HG03575 (cell line): ENCODE measurements at regions not wholly inside any gene's neighbourhood (a gene's known extent, or its start where the extent isn't known, plus 50 kb on each side); places are given as distances from the start of the nearest gene placed in this dataset.
"Not testable (repeated sequence)": the region's sequence is repeated elsewhere in the genome, so short reads cannot be mapped to it uniquely, and the experiment has no call there.

Experiments
- ATAC-seq: cut with Tn5 transposase; IDR thresholded peaks from one replicate; pipeline ENCODE4 v1.9.1; 2021; ENCODE audit not compliant: unreplicated experiment, insufficient number of reproducible peaks, low FRiP score; ENCODE audit errors: extremely low read depth

DNA sequence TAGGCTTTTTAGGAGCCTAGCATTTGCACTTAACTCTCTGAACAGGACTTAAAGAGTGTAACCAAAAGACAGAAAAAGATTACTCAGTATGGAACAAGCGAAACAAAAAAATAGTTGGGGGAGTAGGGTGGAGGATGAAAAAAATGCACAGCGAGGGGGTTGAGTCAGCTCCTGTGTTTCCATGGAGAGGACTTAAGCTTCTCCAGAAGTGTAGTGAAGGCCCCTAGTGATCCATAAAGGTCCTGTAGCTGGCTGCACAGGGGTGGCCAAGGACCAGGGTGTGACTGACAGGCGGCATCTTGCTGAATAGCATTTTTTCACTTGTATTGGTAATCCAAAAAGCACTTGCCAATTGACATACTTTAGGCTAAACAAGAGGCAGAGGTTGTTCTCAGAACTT, 533.9 kb downstream of the RFPL4B start:
- ATAC-seq = no peak

DNA sequence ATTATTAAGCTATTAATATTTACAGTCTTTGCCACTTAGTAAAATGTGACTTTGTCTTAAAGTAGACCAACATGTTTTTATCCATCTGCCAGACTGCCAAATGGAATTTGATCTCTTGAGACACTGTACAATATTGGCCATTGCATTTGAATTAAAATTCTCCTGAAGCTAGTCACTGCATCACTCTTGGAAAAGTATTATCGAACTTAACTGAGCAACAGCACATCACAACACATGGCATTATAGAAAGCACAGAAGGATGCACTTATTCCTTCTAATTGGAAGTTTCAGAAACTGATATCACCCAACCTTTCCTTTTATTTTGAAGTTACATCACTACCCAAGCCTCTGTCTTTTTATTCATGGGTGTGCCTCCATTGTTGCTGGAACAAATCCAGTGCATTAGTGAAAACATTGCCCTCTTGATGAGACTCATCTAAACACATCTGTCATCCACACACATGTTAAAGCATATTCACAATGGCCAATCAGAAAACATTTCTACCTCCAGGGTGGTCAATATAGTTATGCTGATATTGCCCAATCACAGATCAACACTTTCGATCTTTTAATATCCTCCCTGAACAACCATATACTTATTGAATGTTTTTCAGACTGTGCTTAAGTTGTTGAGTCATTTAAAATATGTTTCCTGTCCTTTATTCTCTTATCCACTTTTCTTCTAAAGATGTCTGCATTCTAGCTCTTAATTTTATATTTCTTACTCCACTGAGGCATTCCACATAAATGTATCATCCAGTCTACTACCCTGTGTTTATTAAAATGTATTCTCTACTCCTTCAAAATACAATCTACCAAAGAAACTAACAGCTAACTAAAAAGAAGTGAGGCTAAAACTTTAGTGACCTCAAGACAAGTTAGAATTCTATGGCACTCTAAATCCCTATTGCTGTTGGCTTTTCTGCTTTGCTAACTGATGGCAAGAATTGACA, 535.0 kb downstream of the RFPL4B start:
- no peak for ATAC-seq

DNA sequence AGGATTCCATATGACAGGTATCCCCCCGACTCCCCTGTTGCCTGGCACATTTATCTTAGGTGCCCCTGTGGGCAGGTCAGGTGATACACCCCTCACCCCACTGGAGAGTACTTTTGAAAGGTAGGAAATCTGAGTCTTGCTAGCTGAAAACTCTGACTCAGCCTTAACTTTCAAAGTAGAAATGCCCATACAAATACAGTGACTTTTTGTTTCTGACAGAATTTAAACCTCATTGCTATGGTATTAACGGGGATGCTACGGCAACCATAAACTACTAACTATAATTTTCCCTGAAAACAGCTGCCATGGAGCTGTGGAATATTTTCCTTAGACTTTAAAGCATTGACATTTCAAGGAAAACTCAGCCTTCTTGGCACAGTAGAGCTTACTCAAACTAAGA, 536.0 kb downstream of the RFPL4B start:
- no peak for ATAC-seq

DNA sequence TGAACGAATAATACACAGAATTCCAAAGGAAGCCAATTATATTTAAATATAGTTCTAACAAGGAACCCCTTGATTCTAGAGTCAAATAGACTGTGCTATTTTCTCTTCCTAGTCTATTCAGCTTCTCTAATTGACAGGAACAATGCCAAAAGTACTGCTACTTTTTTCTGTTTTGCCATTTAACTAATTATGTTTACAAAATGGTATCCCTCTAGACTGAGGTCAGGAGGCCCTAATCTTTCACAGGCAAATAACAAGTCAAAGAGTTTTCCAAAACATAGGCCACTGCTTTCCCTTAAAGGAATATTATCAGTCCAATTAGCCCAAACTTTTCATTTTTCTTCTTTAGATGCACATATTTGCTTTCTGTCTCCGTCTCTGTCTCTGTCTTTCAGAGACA, 539.3 kb downstream of the RFPL4B start:
- no peak for ATAC-seq

DNA sequence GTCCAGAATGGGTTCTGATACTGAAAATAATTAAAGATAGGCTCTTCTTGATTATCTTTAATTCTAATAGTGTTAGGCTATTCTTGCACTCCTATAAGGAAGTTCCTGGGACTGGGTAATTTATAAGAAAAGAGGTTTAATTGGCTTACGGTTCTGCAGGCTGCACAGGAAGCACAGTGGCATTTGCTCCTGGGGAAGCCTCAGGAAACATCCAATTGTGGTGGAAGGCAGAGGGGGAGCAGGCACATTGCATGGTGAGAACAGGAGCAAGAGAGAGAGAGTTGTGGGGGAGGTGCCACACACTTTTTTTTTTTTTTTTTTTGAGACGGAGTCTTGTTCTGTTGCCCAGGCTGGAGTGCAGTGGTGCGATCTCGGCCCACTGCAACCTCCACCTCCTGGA, 540.3 kb downstream of the RFPL4B start:
- not testable (repeated sequence) for ATAC-seq

DNA sequence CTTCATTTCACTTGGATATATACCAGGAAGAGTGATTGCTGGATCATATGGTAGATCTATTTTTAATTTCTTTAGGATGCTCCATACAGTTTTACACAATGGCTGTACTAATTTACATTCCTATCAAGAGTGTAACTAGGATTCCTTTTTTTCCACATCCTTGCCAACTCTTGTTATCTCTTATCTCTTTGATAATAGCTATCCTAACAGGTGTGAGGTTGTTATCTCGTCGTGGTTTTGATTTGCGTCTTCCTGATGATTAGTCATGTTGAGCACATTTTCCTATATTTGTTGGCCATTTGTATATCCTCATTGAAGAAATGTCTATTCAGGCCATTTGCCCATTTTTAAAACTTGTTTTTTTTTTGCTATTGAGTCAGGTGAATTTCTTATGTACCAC, 552.4 kb downstream of the RFPL4B start:
- ATAC-seq = no peak

DNA sequence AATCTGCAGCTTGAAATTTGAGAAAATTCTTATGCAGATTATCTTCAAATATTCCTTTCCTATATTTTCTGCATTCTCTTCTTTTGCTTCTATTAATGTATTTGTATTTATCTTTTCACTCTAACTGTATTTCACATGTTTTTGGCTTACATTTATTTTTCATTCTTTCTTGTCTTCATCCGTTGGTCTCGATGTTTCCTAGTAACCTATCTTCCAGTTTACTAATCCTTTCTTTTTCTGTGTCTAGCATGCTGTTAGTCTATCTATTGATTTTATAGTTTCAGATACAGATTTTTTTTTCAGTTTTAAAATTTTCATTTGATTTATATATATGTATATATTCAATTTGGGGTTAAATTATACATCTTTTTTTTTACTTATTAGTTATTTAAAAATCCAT, 556.2 kb downstream of the RFPL4B start:
- ATAC-seq = no peak

DNA sequence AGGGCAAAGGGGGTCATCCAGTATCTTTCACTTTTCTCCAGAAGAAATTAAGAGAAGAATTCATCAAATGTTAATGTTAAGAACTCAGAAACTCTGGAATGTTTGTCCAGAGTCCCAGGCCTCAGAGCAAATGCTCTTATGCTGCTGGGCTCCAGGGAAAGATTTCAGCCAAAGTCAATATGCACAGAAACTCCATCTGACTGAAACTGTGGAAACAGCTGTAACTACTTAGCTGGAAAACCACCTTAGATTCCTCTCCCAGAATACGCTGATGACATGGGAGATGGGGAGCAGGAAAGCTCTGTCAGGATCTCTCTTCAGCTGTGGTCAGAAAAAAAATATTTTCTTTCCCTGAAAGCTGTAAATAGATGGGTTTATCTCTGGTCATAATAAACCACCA, 559.6 kb downstream of the RFPL4B start:
- ATAC-seq = no peak

DNA sequence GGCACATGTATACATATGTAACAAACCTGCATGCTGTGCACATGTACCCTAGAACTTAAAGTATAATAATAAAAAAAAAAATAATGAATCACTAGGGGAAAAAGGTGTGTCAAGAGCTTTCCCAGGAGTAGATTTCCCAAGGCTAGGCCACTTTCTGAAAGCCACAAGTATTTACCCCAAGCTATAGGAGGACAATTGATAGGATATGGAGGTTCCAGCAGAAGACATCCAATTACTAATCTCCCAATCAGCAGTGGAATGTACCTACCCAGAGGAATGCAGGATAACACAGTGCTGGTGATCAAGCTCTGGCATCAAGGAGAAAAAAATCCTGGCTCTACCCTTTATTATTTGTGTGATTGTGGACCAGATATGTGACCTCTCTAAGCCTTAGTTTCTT, 562.7 kb downstream of the RFPL4B start:
- no peak for ATAC-seq

DNA sequence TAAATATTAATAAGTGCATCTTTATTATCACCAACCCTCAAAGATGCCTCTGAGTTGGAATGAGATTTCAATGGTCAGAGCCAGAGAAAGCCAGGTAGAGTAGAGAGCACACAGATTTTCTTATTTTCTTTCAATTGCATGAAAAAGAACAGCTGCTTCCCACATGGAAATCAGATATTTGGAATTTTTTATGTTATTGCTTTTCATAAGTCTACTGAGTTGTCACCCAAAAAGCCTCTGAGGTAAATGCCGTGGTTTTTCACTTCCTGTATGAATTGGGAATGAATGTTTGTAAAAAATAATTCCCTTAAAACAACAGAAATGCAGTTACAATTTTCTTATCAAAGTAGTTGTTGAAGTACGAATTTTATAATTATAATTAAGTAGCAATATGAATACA, 563.1 kb downstream of the RFPL4B start:
- ATAC-seq = no peak

DNA sequence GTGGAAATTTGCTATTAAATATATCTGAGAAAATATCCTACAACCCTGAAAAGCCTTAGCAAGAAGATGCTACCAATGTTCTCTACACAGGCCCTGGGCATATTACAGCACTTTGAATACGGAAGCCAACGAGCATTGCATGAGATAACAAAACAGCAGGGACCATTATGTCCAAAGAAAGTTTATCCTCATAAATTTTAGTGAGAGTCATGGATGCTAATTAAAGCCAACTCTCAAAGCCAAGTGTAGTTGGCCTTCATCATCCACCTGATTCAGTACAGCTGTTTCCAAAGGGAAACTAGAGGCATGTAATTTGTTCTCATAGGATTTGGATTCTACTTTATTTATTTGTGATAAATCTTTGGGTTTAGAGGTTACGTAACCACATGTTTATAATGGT, 564.8 kb downstream of the RFPL4B start:
- no peak for ATAC-seq

DNA sequence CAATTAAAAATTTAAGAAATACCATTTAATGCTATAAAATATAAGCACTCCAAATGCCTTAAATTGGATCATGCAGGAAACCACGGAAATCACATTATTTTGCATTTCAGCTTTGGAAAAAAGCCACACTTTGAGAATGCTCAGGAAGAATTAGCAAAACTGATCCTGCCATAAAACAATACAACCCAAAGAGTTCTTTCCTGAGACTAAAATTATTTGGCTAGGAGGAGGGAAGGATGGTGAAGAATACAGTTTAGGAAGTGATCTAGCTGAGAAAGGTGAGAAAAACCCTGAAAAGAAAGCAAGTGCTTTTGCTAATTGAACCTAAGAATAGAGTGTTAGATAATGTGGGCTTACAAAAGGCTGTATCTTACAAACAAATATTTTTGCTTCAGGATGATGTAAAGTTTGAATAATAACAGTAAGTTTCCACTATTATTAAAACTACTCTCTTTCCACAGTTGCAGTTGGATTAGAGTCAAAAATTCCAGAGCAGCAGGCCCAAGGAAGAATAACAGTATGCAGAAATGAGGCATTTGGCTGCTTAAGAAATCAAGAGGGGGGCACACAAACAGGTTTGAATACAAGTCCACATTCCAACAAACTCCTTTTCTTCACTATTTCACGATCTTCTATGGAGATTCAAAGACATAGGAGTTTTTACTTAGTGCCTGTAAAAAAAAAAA, 565.4 kb downstream of the RFPL4B start:
- no peak for ATAC-seq

DNA sequence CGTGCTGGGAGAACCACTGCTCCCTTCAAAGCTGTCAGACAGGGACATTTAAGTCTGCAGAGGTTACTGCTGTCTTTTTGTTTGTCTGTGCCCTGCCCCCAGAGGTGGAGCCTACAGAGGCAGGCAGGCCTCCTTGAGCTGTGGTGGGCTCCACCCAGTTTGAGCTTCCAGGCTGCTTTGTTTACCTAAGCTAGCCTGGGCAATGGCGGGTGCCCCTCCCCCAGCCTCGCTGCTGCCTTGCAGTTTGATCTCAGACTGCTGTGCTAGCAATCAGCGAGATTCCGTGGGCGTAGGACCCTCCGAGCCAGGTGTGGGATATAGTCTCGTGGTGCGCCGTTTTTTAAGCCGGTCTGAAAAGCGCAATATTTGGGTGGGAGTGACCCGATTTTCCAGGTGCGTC, 572.6 kb downstream of the RFPL4B start:
- not testable (repeated sequence) for ATAC-seq

DNA sequence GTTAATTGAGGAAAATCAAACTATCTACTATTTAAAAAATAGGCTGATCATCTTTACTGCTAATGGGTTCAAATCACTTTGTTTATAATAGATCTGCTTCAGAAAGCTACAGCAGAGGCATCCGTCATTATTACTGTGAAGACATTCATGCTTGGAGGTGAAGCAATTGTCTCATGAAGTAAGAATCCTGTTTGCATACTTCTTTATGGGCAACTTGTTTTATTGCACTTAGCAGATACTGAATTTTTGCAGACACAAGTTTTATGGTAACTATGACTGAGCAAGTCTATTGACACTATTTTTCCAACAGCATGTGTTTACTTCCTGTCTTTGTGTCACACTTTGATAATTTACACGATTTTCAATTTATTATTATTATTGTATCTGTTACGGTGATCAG, 573.9 kb downstream of the RFPL4B start:
- no peak for ATAC-seq

DNA sequence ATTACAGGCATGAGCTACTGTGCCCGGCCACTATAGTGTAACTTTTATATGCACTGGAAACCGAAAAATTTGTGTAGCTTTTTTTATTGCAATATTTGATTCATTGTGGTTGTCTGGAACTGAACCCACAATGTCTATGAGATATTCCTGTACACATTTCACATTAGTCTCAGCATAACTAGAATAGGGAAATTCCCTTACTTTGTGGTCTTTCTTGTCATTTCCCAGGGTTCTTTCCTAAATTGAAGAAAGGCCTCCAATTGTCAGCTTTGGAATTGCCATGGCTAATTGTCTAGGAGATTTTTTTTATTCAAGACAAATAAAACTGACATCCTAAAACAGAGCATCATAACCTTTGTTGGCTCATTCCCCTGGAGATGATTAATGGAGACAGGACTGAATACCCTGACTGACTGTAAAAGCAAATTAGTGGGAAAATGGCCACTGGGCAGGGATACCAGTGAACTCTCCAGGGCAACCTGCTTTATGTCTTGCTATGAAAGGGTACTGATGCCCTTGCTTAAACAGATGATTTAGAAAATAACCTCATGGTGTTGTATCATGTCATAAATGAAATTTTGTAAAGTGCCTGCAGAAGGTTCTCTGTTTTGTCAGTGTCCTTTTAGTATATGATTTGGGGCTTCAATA, 576.9 kb downstream of the RFPL4B start:
- ATAC-seq = no peak

DNA sequence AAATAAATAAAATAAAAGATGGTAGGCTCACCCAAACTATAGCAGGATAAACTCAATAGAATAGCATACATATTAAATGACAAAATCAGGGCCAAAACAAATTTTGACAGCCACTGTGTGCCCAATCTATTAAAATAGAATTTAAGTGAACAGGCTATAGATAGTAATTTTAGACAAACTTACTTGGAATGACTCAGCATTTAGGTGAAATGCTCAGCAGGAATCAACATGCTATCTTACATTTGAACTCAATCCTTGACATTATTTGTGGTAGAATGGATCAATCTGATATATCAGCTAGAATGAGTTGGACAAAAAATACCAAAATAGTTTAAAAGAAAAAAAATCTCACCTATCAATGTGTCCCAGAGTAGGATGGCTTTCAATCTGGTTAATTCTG, 578.6 kb downstream of the RFPL4B start:
- no peak for ATAC-seq

DNA sequence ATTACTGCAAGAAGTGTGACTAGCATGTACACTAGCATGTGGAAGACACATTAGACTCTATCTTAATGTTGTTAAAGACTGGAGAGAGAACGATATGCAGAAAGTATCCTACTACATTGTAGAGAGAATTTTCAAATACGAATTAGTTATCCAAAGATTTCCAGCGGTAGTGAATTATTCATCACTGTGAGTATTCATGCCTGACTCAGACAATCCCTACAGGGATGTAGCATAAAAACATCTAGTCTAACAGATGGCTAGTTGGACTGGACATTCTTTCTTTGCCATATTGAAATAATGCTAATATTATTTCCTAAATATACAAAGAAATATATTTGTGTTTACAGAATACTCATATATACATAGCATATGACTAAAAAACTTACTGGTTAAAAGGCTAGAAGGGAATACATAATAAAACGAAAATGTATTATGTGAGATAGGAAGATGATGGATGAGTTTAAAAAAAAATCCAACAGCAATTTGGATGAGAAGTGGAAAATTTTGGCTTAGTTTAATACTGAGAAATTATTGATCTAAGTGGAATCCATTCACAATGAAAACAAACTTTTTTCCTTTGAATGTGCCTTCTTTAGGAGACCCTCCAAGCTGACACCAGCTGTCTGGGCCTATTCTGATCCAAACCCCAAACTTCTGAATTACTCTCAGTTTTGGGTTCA, 580.7 kb downstream of the RFPL4B start:
- no peak for ATAC-seq

DNA sequence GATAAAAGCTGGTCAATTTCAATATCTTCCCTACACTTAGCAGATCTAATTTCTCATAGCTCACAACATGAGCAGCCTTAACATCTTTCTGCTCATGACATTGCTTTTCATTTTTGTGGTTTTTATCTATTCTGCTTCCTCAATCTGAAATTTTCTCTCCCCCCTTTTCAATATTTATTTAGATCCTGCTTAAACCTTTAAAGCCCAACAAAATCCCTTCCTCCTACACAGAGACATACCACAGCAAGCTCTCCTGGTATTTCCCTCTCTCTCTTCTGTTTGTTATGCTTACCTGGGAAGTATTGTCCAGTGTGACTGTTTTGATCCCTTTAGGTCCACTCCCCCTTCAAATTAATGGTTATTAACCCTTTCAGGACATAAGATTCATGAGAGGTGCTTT, 582.5 kb downstream of the RFPL4B start:
- ATAC-seq = no peak

DNA sequence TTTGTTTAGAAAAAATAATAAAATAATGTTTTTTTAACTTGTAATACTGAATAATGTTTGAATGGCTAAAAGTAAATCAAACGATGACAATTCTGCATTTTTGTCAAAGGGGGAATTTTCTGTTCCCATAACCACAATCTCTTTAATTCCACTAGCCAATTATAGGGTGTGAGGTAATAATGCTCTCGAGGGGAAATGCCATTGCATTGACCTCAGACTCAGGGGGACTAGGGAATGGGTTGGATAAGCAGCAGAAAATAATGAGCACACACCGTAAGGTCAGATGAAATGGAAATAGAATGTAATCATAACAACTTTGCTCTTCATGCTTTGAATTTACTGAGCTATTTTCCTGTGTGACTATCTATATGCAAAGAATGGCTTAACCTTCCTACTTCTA, 584.7 kb downstream of the RFPL4B start:
- ATAC-seq = no peak
